HUDEP-2 (cell line): ENCODE measurements at regions not wholly inside any gene's neighbourhood (a gene's known extent, or its start where the extent isn't known, plus 50 kb on each side); places are given as distances from the start of the nearest gene placed in this dataset.
"Not testable (repeated sequence)": the region's sequence is repeated elsewhere in the genome, so short reads cannot be mapped to it uniquely, and the experiment has no call there.

ENCODE experiments used
- DNase-seq, 76 experiments: peaks; one replicate each; lab custom pipeline; 2025; ENCODE audit not compliant: unreplicated experiment in 76 of 76; lab: John Stamatoyannopoulos, UW

GRCh38 chr3:11739706-11740105, 96.0 kb upstream of the VGLL4 start:
- DNase-seq = no peak

GRCh38 chr3:11739123-11739522, 95.4 kb upstream of the VGLL4 start:
- no peak for DNase-seq

GRCh38 chr3:11737742-11738141, 94.0 kb upstream of the VGLL4 start:
- no peak for DNase-seq

GRCh38 chr3:11736136-11736833, 92.6 kb upstream of the VGLL4 start:
- peak in 8 of 76 experiments; percentile 1 to 32 (median 10) for DNase-seq

GRCh38 chr3:11735638-11736037, 91.9 kb upstream of the VGLL4 start:
- DNase-seq = no peak

- DNase-seq = not testable (repeated sequence)
These were observed 91.4 kb upstream of the VGLL4 start for GRCh38 chr3:11735111-11735510.

GRCh38 chr3:11733914-11734313, 90.2 kb upstream of the VGLL4 start:
- no peak for DNase-seq

- DNase-seq = no peak
These were observed 83.5 kb upstream of the VGLL4 start for GRCh38 chr3:11727207-11727606.

GRCh38 chr3:11726146-11726545, 82.4 kb upstream of the VGLL4 start:
- no peak for DNase-seq

- DNase-seq = not testable (repeated sequence)
These were observed 81.6 kb upstream of the VGLL4 start for GRCh38 chr3:11725340-11725641.

- no peak for DNase-seq
These were observed 81.1 kb upstream of the VGLL4 start for GRCh38 chr3:11724615-11725339.

- no peak for DNase-seq
These were observed 77.8 kb upstream of the VGLL4 start for GRCh38 chr3:11721479-11721878.

- no peak for DNase-seq
These were observed 77.2 kb upstream of the VGLL4 start for GRCh38 chr3:11720917-11721411.

- peak in 7 of 76 experiments; percentile 5 to 15 (median 13) for DNase-seq
These were observed 76.7 kb upstream of the VGLL4 start for GRCh38 chr3:11720304-11720898.

- peak in 7 of 76 experiments; percentile 2 to 23 (median 4) for DNase-seq
These were observed 75.9 kb upstream of the VGLL4 start for GRCh38 chr3:11719406-11720303.

- DNase-seq = peak in 9 of 76 experiments; percentile 2 to 17 (median 5)
These were observed 75.1 kb upstream of the VGLL4 start for GRCh38 chr3:11718637-11719405.

- no peak for DNase-seq
These were observed 74.3 kb upstream of the VGLL4 start for GRCh38 chr3:11717768-11718636.

- no peak for DNase-seq
These were observed 73.6 kb upstream of the VGLL4 start for GRCh38 chr3:11717301-11717700.
